Sigmoid colon (tissue), 4 donors: ENCODE measurements at regions not wholly inside any gene's neighbourhood (a gene's known extent, or its start where the extent isn't known, plus 50 kb on each side); places are given as distances from the start of the nearest gene placed in this dataset.

Source experiments
- EP300 ChIP-seq, 4 donors: sonication (generic); formaldehyde crosslinking; IDR thresholded peaks; one replicate each; pipeline ENCODE4 v1.6.1; 2017; ENCODE audit warnings: antibody characterized with exemption in 4 of 4
- POLR2A ChIP-seq, 2 donors: fragments of 450-650 bp; IDR thresholded peaks; one replicate each; pipeline ENCODE4 v1.6.1; 2016; ENCODE audit warnings: antibody characterized with exemption in 2 of 2, mild to moderate bottlenecking in 2 of 2, moderate library complexity in 2 of 2
- TF ChIP-seq, protein P1 (sequence below), 4 experiments: fragments of 450-650 bp in 3 of 4; fragments of 200-600 bp in 1 of 4; IDR thresholded peaks; one replicate each; pipeline ENCODE4 v1.5.1; 2016 to 2019; ENCODE audit warnings: antibody characterized with exemption in 4 of 4, mild to moderate bottlenecking in 3 of 4, moderate library complexity in 2 of 4

DNA sequence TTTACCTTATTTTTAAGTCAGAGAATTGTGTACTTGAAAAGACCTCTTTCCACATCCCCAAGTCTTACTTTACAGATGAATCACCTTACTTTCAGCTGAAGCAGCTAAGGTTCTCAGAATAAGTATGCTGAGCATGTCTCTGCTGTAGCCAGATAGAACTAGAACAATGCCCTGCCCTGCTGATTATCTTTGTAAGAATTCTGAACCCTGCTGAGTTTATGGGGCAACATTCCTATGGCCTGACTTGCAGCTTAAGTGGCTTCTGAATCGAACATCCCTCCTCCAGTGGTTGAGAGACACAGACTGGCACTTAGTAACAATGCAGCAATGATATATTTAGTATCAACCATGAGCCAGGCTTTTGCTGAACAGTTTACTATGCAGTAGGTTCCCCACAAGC is 592.0 kb upstream of the WWC1 start:
- TF ChIP-seq EP300 (IDR thresholded peaks at IDR 0.05) (no peak), POLR2A (IDR thresholded peaks at IDR 0.05) (no peak)
- TF ChIP-seq, protein P1, sequence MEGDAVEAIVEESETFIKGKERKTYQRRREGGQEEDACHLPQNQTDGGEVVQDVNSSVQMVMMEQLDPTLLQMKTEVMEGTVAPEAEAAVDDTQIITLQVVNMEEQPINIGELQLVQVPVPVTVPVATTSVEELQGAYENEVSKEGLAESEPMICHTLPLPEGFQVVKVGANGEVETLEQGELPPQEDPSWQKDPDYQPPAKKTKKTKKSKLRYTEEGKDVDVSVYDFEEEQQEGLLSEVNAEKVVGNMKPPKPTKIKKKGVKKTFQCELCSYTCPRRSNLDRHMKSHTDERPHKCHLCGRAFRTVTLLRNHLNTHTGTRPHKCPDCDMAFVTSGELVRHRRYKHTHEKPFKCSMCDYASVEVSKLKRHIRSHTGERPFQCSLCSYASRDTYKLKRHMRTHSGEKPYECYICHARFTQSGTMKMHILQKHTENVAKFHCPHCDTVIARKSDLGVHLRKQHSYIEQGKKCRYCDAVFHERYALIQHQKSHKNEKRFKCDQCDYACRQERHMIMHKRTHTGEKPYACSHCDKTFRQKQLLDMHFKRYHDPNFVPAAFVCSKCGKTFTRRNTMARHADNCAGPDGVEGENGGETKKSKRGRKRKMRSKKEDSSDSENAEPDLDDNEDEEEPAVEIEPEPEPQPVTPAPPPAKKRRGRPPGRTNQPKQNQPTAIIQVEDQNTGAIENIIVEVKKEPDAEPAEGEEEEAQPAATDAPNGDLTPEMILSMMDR (IDR thresholded peaks at IDR 0.05): no peak
